Stomach (tissue), 8 donors: ENCODE measurements at regions not wholly inside any gene's neighbourhood (a gene's known extent, or its start where the extent isn't known, plus 50 kb on each side); places are given as distances from the start of the nearest gene placed in this dataset.

ENCODE experiments used
- DNase-seq, 2 donors: peaks; one replicate each; pipeline versions ENCODE4 v3.0.0 to v3.0.0-alpha.2; 2013 to 2019
- H3K27ac ChIP-seq, 5 donors: fragments of 200-600 bp in 4 of 5; sonication (generic) in 4 of 5; one replicate each; pipeline ENCODE4 v1.5.1; 2013 to 2019; ENCODE audit warnings: mild to moderate bottlenecking in 1 of 5, moderate library complexity in 1 of 5
- H3K27me3 ChIP-seq, 3 donors: fragments of 200-600 bp; sonication (generic); one replicate each; pipeline ENCODE4 v1.5.1; 2017 to 2019; ENCODE audit warnings: mixed run types in 1 of 3
- H3K36me3 ChIP-seq, 4 donors: fragments of 200-600 bp; sonication (generic); 1 replicate in 3 of 4; 2 replicates in 1 of 4; pipeline ENCODE4 v1.5.1; 2016 to 2019
- H3K4me1 ChIP-seq, 4 donors: fragments of 200-600 bp; sonication (generic); one replicate each; pipeline ENCODE4 v1.5.1; 2016 to 2019
- H3K4me3 ChIP-seq, 4 donors: fragments of 200-600 bp; sonication (generic) in 3 of 4; one replicate each; pipeline ENCODE4 v1.5.1; 2016 to 2019; ENCODE audit warnings: mild to moderate bottlenecking in 1 of 4
- H3K9me3 ChIP-seq, 4 donors: fragments of 200-600 bp; sonication (generic); one replicate each; pipeline ENCODE4 v1.5.1; 2016 to 2019
- CTCF ChIP-seq, 7 experiments: fragments of 450-650 bp in 4 of 7; fragments of 200-600 bp in 3 of 7; sonication (generic) in 3 of 7; IDR thresholded peaks; one replicate each; pipeline ENCODE4 v1.5.1; 2016 to 2019; ENCODE audit warnings: antibody characterized with exemption in 7 of 7, control low read depth in 2 of 7, mild to moderate bottlenecking in 1 of 7
- EP300 ChIP-seq: sonication (generic); formaldehyde crosslinking; IDR thresholded peaks from one replicate; pipeline ENCODE4 v1.6.1; 2017; ENCODE audit warnings: antibody characterized with exemption
- POLR2A ChIP-seq, 4 donors: fragments of 450-650 bp; IDR thresholded peaks; one replicate each; pipeline ENCODE4 v1.6.1; 2016; ENCODE audit warnings: antibody characterized with exemption in 4 of 4, control low read depth in 2 of 4, mild to moderate bottlenecking in 1 of 4, moderate library complexity in 1 of 4
- POLR2AphosphoS5 ChIP-seq, 3 donors: sonication (generic); formaldehyde crosslinking; IDR thresholded peaks; one replicate each; pipeline ENCODE4 v1.6.1; 2016; ENCODE audit warnings: antibody characterized with exemption in 3 of 3
- WGBS, 5 donors: extraction: QIAGEN DNeasy Blood & Tissue Kit in 3 of 5; methylation state at CpG; one replicate each; pipeline versions ENCODE4 v1.1.5 to v1.1.7; 2013 to 2018; 5-methylcytosine and 5-hydroxymethylcytosine counted together
- intact Hi-C: fragments of 100-400 bp; cut with DNase I; formaldehyde crosslinking; loops from one replicate; pipeline ENCODE4 v1.15.1; 2023; ENCODE audit warnings: low total_unique reads
- donor health status: healthy with polysubstance abuse.
- donor health status: Bipolar disorder and iron deficiency.
- donor health status: healthy.

- intact Hi-C loops = no loop called here
- H3K36me3 ChIP-seq = no peaks in the 10 kb centered on the region
- no peak overlapping the region for H3K27ac ChIP-seq
- H3K4me1 ChIP-seq = no peaks in the 10 kb centered on the region
- H3K27me3 ChIP-seq = no peaks in the 10 kb centered on the region
- peaks cover 0 to 5% (median 0%) of the 10 kb centered on the region in 4 donors for H3K9me3 ChIP-seq
- no peak for DNase-seq
- TF ChIP-seq POLR2A (IDR thresholded peaks at IDR 0.05) (no peak), CTCF (IDR thresholded peaks at IDR 0.05) (no peak), POLR2AphosphoS5 (IDR thresholded peaks at IDR 0.05) (no peak), EP300 (no peak)
- no peak overlapping the region for H3K4me3 ChIP-seq
- 89 to 96% (median 92%) methylated on average over 3 of the region's 3 CpGs for WGBS, 5 donors
Observed at GRCh38 chr3:89876116-89876515, 768.7 kb downstream of the EPHA3 start.

GRCh38 chr3:89877230-89877629, 769.8 kb downstream of the EPHA3 start:
- Histone ChIP-seq H3K36me3 (no peaks in the 10 kb centered on the region), H3K4me1 (no peaks in the 10 kb centered on the region), H3K9me3 (peaks cover 0 to 6% (median 0%) of the 10 kb centered on the region in 4 donors), H3K4me3 (no peak overlapping the region), H3K27me3 (no peaks in the 10 kb centered on the region), H3K27ac (no peak overlapping the region)
- DNase-seq = no peak
- intact Hi-C loops = no loop called here
- no peak for TF ChIP-seq CTCF (IDR thresholded peaks at IDR 0.05)
- no peak for TF ChIP-seq POLR2A (IDR thresholded peaks at IDR 0.05)
- TF ChIP-seq POLR2AphosphoS5 (IDR thresholded peaks at IDR 0.05) = no peak
- TF ChIP-seq EP300 = no peak
- 56 to 94% (median 80%) methylated on average over 1 to 2 of the region's 2 CpGs for WGBS, 5 donors

- no peak for DNase-seq
- TF ChIP-seq EP300 = no peak
- Histone ChIP-seq H3K4me1 (no peaks in the 10 kb centered on the region), H3K4me3 (no peak overlapping the region), H3K36me3 (no peaks in the 10 kb centered on the region), H3K27ac (no peak overlapping the region), H3K9me3 (peaks cover 0 to 16% (median 5%) of the 10 kb centered on the region in 4 donors), H3K27me3 (no peaks in the 10 kb centered on the region)
- intact Hi-C loops = no loop called here
Observed at GRCh38 chr3:89889386-89889785, 782.0 kb downstream of the EPHA3 start.

- Histone ChIP-seq H3K4me1 (no peaks in the 10 kb centered on the region), H3K9me3 (peaks cover 0 to 11% (median 5%) of the 10 kb centered on the region in 4 donors), H3K27me3 (no peaks in the 10 kb centered on the region), H3K36me3 (no peaks in the 10 kb centered on the region), H3K27ac (no peak overlapping the region), H3K4me3 (no peak overlapping the region)
- intact Hi-C loops = no loop called here
- TF ChIP-seq CTCF (IDR thresholded peaks at IDR 0.05) = no peak
- TF ChIP-seq POLR2A (IDR thresholded peaks at IDR 0.05) = no peak
- no peak for TF ChIP-seq EP300
- DNase-seq = no peak
Observed at GRCh38 chr3:89908711-89909213, 801.3 kb downstream of the EPHA3 start.

GRCh38 chr3:89912031-89912430, 804.6 kb downstream of the EPHA3 start:
- WGBS, 5 donors = 81 to 89% (median 85%) methylated on average over 6 of the region's 6 CpGs
- no peak overlapping the region for H3K27ac ChIP-seq
- H3K9me3 ChIP-seq = peaks cover 0 to 10% (median 2%) of the 10 kb centered on the region in 4 donors
- no peaks in the 10 kb centered on the region for H3K27me3 ChIP-seq
- no peak overlapping the region for H3K4me3 ChIP-seq
- no peaks in the 10 kb centered on the region for H3K36me3 ChIP-seq
- TF ChIP-seq CTCF (IDR thresholded peaks at IDR 0.05) = no peak
- TF ChIP-seq POLR2AphosphoS5 (IDR thresholded peaks at IDR 0.05) = no peak
- no peak for TF ChIP-seq POLR2A (IDR thresholded peaks at IDR 0.05)
- no peak for TF ChIP-seq EP300
- H3K4me1 ChIP-seq = no peaks in the 10 kb centered on the region
- intact Hi-C loops = no loop called here
- no peak for DNase-seq
